ENCODE measurements at regions not wholly inside any gene's neighbourhood (a gene's known extent, or its start where the extent isn't known, plus 50 kb on each side); places are given as distances from the start of the nearest gene placed in this dataset.
"Not testable (repeated sequence)": the region's sequence is repeated elsewhere in the genome, so short reads cannot be mapped to it uniquely, and the experiment has no call there.

DNA sequence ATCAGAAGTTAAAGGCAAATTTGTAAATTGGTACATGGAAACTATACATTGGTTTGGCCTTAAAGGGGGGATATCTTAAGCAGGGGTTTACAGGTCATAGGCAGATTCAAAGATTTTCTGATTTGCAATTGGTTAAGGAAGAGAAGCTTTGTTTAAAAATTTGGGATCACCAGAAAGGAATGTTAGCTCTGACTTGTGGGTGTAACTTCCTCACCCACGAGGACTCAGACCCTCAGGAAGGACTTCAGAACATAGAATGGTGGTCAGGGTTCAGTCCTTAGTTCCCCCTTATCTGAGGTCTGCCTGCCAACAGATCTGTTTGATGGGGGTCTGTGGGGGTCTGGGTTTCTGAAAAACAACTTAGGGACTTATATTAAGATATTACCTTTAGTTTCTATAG, 427.4 kb upstream of the DIPK2B start:
- DNase-seq: no peak

DNA sequence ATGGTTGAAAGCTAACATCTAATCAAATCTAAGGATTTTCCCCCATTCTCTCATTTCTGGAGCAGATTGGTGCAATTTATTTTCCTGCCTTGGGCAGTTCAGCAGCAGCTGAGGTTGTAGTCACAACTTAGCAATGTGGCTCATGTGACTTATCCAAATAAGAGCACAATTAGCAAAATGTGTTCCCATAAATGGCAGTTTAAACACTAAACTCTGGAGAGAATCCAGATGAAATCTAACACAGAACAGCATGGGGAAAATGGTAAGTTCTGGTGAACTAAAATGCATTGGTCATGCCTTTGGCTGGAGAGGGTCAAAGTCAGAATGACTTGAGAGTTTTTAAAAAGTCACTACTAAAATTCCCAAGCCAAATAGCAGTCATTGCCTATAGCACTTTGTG, 422.6 kb upstream of the DIPK2B start:
- no peak for DNase-seq

DNA sequence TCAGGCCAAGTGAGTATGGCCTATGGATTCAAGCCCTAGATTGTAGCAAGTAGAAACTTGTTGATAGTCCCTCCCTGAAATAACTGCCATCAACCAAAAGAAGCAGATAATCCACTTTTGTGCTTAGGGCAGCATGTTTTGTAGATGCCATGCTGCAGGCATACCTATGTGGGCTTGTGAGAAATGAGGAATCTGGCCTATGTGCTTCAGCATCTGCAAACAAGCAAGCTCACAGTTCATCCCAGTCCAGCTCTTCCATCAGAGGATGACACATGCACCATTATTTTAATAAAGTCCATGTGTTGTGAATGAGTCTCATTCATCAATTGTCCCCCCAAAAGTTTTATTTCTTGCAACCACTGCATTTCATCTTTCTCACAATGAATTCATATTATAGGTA, 421.9 kb upstream of the DIPK2B start:
- DNase-seq: no peak

DNA sequence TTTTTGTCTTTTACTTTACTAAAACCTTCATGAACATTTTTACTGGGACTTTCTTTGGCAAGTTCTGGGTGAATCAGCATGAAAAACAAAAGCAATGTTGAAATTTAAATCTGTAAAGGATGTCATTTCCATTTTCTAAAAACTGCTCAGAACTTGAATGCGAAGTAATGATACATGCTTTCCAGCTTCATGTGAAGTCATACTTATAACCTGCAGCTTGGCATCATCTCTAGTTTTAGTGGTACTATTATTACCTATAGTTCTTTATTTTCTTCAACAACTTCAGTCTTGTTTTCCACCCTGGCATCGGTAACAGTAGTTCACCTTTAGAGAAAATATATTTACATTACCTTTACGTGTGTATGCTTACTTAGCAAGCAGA, 421.4 kb upstream of the DIPK2B start:
- DNase-seq: no peak

DNA sequence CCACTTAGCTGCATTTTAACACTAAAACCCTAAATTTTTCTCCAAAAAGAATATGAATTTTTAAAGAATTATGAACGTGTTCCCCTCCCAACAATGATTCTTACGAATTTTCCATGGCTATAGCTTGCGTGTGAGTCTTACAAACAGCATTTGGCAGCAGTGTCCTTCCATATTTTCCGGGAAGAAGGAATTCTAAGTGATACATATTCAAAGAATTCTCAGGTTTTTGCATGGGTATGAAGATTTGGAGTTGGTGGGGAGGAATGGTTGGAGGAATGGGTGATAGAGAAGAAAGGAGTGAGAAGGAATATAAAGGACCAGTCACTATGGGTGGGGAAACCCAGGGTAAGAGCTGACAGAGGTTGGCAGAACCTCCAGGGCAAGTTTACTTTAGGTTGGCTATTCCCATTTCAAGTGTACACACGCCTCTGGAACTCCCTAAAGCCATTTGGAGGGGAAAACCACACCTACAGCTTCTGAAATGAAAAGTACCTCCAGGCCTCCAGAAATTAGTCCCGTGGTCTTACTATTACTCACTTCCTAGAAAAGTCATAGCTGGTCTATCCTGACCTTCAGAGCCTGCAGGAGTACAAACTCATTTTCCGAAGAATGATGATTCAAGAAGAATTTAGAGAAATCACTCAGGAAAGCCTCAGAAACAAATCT, 420.8 kb upstream of the DIPK2B start:
- no peak for DNase-seq

DNA sequence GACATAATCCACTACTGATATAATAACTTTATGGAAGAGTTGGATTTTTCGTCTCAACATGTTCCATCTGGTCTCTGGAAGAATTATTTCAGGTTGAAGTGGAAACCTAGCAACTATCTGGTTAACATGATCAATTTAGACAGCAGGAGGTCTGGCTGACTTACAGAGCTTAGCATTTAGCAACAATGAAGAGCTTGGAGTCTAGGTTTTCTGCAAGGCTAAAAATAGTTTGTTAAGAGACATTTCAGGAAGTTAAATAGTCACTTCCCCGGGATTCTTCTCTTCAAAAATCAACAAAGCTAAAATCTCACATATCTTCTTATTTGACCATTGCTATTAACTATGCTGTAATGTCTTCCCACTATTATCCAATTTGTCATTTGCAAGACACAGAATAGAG, 418.6 kb upstream of the DIPK2B start:
- DNase-seq: no peak

DNA sequence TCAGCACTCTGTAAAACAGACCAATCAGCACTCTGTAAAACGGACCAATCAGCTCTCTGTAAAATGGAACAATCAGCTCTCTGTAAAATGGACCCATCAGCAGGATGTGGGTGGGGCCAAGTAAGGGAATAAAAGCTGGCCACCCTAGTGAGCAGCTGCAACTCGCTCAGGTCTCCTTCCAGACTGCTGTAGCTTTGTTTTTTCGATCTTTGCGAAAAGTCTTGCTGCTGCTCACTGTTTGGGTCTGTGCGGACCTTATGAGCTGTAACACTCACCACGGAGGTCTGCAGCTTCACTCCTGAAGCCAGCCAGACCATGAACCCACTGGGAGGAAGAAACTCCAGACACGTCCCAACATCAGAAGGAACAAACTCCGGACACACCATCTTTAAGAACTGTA, 414.9 kb upstream of the DIPK2B start:
- DNase-seq: not testable (repeated sequence)

DNA sequence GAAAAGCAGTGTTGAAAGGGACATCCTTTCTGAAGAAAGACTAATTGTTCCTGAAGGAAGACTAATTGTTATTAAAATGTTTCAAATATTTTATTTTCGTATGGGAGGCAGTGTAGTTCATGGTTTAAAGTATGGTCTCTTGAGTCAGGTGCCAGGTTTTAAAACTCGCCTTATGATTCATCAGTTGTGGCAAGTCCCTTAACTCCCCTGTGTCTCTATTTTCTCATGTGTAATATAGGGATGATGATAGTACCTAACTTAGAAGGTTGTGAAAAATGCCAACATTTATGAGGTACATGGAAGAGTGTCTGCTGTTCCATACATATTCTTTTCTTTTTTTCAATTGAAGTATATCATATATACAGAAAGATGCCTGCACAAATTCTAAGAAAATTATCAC, 414.2 kb upstream of the DIPK2B start:
- DNase-seq: no peak

DNA sequence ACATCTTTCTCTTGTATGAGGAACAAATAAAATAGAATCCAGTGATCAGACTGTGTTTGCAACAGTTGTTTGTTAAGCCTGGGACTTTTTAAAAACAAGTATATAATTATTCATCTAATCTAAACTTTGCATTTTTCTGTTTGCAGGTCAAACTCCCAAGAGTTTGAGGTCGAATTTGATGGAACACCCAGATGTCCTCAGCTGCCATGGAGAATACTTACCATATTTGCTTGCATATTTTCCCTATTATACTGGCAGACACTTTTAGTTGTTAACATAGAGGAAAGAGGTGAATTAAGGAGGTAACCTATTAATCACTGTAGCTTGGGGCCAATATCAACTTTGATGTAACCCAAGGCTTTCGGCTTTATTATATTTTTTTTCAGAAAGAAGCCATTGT, 401.5 kb upstream of the DIPK2B start:
- no peak for DNase-seq

DNA sequence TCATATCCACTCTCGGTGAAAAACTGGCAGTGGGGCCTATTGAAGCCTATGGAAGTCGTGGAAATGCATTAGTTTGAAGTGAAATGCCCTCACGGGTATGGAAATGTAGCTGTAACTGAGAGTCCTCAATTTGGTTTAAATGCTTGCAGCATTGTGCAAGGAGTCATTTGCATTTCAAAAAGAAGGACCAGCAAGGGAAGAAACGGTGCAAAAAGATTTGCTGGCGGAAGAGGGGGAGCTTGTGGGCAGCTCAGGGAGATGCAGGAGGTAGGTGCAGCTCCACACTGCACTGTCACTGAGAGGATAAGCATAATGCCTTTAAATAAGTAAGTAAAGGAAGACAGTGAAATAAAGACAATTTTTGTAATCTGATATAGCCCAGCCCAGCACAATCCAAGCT, 400.4 kb upstream of the DIPK2B start:
- no peak for DNase-seq

DNA sequence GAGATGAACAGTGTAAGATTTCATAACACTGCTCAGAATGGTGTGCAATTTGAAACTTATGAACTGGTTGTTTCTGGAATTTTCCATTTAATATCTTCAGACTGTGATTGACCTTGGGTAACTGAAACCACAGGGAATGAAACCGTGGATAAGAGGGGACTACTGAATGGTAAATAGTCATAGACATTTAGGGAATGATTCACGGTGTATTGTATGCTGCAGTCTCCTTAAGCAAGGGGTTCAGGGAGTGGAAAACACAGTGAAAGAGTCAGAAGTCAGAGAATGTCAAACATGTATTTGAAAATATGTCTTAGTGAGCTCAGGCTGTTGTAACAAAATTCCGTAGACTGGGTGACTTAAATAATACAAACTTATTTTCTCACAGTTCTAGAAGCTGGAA, 398.2 kb upstream of the DIPK2B start:
- no peak for DNase-seq

DNA sequence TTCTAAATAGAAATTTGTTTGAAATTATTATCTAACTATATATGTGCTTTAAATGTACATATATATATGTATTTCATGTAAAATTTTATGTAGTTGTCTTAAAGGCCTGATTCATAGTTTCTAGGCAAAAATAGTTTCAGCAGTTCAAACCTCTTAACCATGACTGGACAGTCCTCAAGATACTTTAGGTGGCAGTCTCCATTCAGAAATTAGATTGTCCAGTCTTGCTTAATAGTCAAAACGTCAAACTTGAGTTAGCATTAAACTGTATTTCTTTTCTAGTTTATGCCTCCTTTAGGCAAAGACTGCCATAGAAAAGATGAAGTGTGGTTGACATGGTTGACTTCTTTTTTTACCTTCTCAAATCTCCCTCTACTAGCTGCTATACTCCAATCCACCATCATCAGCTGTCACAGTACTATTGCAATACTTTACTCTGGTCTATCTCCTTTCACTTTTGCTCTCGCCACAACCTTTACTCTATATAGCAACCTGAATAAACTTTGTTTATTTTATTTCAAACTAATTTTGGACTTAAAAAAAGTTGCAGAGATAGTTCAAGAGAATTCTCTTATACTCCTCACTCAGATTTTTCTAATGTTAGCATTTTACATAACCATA, 395.6 kb upstream of the DIPK2B start:
- DNase-seq: no peak

DNA sequence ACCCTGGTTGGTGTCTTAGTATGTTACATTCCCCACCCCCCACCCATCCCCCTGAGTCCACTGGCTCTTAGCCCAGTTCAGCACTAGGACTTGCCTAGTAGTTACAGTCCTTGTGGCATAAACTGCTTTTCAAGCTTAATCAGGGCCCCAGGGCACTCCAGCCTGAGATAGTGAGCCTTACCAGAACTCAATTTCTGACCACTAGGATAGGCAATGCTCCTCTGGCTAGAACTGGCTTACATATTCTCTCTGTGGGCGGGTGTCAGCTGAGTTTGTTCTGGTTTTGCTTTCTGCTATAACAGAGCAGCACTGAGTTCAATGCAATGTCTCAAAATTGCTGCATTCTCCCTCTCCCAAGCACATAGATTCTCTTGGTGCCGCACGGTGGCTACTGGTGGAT, 391.4 kb upstream of the DIPK2B start:
- DNase-seq: no peak

DNA sequence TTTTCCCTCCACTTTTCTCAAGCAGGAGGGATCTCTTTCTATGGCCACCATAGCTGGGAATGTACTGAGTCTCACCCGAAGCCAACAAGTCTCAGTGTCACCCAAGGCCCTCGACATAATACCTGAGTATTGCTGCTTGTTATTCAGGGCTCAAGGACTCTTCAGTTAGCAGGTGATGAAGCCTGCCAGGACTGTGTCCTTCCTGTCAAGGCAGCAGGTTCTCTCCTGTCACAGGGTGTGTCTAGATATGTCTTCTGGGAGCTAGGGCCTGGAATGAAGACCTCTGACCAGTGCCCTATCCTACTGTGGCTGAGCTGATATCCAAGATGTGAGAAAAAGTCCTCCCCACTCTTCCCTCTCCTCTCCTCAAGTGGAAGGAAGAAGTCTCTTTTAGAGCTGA, 391.0 kb upstream of the DIPK2B start:
- DNase-seq: no peak

DNA sequence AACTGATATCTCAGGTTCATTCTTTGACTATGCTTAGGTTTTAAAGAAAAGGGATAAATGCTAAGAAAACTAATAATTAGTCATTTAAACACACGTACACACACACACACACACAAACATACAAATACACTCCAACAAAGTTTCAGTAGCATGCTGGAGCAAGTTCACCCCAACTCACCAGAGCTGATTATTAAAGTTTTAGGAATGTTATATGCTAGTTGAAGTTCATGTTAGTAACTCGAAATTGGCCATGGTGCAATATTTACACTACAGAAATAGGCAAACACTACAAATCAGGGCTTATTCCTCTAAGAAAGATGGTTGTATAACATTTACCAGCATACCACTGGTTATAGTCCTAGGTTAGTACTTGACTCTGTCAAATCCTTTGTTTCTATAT, 384.0 kb upstream of the DIPK2B start:
- no peak for DNase-seq

DNA sequence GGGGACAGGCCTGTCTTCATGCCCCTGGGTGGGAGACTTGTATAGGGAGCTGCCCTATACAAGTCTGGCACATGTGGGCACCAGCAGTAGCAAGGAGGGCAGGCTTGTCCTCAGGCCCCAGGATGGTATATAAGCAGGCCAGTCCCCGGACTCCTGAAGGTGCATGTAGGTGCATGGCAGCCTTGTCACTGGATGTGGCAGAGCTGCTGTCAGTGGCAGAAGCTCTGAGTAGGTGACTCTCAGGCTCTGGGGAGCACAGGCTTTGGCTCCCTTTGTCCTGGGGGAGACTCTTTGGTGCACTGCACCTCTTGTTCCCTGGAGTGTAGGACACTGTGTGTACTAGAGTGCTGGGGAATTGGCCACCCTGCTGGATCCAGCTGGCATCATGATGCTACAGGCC, 376.7 kb upstream of the DIPK2B start:
- no peak for DNase-seq

DNA sequence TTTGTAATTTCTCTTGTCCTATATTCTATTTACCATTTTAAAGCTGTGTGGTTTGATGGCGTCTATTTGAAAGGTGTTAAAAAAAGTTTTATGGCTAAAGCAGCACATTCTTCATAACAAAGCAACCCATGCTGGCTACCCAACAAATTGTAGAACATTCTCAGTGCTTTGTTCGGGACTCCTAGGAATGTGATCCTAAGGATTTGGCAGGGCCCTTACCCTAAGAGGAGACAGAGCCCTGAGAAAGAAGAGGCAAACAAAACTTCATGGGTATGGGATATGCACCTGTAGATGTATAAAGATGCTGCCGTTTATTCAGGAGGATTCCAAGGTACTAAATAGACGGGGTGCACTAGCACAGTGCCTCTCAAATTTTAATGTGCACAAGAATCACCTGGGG, 370.8 kb upstream of the DIPK2B start:
- DNase-seq: no peak

DNA sequence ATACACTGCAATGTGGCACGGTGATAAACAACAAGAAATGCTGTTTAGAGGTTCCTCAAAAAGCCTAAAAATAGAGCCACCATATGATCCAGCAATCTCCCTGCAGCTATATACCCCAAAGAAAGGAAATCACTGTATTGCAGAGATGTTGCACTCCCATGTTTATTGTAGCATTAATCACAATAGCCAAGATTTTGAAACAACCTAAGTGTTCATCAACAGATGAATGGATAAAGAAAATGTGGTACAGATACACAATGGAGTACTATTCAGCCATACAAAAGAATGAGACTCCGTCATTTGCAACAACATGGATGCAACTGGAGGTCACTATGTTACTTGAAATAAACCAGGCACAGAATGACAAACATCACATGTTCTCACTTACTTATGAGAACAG, 365.8 kb upstream of the DIPK2B start:
- no peak for DNase-seq

DNA sequence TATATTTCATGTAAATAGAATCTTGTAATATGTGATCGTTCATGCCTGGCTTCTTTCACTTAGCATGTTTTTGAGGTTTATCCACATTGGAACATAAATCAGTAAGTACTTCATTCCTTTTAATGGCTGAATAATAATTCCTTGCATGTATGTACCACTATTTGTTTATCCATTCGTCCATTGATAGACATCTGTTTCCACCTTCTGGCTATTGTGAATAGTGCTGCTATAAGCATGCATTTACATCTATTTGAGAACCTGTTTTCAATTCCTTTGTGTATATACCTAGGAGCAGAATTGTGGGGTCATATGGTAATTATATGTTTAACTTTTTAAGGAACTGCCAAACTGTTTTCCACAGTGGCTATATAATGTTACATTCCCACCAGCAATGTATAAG, 356.7 kb upstream of the DIPK2B start:
- DNase-seq: no peak

DNA sequence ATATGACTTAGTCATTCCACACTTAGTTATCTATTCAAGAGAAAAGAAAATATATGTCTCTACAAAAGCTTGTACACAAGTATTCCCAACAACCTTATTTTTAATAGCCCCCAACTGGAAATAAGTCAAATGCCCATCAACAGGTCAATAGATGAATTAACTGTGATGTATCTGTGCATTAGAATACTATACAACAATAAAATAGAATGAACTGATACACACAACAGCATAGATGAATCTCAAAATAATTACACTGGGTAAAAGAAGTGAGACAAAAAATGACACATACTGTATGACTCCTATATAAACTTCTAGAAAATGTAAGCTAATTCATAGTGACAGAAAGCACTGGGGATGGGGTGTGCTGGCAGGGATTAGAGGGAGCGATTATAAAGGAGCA, 354.1 kb upstream of the DIPK2B start:
- DNase-seq: no peak

DNA sequence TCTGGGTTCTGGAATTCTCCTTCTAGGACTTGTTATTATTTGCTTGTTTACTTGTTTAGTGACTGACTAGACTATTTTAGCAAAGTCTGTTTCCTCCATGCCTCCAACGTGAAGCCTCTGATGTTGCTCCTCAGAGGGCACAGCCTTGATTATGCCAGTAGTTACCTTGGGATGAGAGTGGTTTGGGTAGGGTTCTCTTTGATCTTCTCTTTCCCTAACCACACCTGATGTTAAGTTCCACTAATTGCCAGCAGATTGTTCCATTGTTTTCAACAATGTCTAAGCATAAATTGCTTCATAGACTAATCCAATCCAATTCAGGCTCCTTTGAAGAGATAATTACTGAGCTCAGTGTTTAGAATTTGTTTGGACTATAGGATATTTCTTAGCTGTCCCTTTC, 352.7 kb upstream of the DIPK2B start:
- DNase-seq: no peak

DNA sequence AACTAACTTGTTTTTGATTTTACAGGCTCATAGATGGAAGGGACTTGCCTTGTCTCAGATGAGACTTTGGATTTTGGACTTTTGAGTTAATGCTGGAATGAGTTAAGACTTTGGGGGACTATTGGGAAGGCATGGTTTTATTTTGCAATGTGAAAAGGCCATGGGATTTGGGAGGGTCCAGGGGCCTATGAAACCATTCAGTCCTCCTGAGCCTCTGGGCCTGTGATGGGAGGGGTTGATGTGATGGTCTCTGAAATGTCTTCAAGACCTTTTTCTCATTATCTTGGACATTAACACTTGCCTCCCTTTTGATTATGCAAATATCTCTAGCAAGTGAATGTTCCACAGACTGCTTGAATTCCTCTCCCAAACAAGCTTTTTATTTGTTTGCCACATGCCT, 346.0 kb upstream of the DIPK2B start:
- DNase-seq: not testable (repeated sequence)

DNA sequence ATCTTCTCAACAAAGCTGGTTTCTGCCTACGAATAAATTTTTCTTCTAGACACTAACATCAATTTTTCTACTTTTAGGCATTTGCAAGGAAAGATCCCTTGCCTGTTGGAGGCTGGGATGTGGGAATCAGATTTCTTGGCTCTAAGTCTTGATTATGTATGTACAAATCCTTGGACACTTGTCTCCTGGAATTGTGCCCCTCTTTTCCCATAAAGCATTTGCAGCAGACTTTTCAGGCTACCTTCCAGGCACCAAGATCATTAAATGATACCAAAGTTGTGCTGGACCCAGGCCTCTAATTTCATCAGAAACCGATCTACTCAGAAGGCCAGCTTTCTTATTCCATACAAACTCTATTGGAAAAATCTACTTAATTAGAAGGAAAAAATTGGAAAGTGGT, 339.5 kb upstream of the DIPK2B start:
- no peak for DNase-seq

DNA sequence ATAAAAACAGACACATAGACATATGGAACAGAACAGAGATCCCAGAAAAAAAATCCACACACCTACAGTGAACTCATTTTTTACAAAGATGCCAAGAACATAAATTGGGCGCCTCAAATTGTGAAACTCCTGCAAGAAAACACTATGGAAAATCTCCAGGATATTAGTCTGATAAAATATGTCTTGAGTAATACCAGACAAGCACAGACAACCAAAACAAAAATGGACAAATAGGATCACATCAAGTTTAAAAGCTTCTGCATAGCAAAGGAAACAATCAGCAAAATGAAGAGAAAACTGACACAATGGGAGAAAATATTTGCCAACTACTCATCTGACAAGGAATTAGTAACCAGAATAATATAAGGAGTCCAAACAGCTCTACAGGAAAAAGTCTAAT, 337.3 kb upstream of the DIPK2B start:
- no peak for DNase-seq

DNA sequence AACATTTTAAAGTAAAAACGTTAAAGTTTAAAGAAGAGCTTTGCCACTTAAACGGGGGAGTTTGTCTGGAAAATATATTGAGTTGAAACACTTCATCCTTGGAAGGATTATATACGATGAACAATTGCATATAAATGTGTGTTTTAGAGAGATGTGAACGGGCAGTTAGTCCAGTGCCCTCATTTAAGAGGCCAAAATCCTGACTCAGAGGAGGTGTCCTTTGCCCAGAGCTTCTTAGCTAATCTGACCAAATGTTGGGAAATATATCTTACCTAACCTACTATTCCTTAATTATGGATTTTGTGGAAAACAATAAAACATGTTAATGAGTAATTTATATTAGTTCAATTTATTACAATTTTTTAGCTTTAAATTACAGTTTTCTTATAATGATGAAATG, 327.2 kb upstream of the DIPK2B start:
- DNase-seq: no peak

DNA sequence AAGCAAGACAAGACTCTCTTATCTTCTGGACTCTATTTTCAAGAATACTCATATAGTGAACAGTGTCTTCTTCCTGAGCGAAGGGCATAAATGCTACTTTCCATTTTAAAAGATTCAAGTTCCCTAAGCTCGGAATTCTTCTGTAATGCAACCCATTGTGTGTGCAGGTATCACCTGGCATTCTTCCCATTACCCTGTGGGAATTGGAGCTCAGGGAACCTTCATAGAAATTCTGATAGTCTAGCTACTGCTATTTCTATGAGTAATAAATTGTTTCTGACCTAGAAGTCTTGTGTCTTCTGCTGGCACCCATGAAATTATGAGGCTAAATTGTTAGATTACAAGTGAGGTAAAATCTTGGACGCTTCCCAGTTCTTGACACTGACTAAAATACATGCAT, 324.1 kb upstream of the DIPK2B start:
- no peak for DNase-seq
